Body of pancreas (tissue), 4 donors: ENCODE measurements at regions not wholly inside any gene's neighbourhood (a gene's known extent, or its start where the extent isn't known, plus 50 kb on each side); places are given as distances from the start of the nearest gene placed in this dataset.

ENCODE experiments used
- POLR2A ChIP-seq, 3 donors: fragments of 450-650 bp; IDR thresholded peaks; one replicate each; pipeline ENCODE4 v1.6.1; 2016; ENCODE audit warnings: antibody characterized with exemption in 3 of 3, mild to moderate bottlenecking in 2 of 3
- TF ChIP-seq, protein P1 (sequence below), 7 experiments: fragments of 450-650 bp in 4 of 7; fragments of 200-600 bp in 3 of 7; sonication (generic) in 3 of 7; IDR thresholded peaks; one replicate each; pipeline ENCODE4 v1.5.1; 2016 to 2019; ENCODE audit warnings: antibody characterized with exemption in 7 of 7

GRCh38 chr1:106465666-106466065, 590.8 kb upstream of the PRMT6 start:
- TF ChIP-seq POLR2A (IDR thresholded peaks at IDR 0.05) = no peak
- TF ChIP-seq, protein P1, sequence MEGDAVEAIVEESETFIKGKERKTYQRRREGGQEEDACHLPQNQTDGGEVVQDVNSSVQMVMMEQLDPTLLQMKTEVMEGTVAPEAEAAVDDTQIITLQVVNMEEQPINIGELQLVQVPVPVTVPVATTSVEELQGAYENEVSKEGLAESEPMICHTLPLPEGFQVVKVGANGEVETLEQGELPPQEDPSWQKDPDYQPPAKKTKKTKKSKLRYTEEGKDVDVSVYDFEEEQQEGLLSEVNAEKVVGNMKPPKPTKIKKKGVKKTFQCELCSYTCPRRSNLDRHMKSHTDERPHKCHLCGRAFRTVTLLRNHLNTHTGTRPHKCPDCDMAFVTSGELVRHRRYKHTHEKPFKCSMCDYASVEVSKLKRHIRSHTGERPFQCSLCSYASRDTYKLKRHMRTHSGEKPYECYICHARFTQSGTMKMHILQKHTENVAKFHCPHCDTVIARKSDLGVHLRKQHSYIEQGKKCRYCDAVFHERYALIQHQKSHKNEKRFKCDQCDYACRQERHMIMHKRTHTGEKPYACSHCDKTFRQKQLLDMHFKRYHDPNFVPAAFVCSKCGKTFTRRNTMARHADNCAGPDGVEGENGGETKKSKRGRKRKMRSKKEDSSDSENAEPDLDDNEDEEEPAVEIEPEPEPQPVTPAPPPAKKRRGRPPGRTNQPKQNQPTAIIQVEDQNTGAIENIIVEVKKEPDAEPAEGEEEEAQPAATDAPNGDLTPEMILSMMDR (IDR thresholded peaks at IDR 0.05) = no peak
